ENCODE measurements at regions not wholly inside any gene's neighbourhood (a gene's known extent, or its start where the extent isn't known, plus 50 kb on each side); places are given as distances from the start of the nearest gene placed in this dataset.

DNA sequence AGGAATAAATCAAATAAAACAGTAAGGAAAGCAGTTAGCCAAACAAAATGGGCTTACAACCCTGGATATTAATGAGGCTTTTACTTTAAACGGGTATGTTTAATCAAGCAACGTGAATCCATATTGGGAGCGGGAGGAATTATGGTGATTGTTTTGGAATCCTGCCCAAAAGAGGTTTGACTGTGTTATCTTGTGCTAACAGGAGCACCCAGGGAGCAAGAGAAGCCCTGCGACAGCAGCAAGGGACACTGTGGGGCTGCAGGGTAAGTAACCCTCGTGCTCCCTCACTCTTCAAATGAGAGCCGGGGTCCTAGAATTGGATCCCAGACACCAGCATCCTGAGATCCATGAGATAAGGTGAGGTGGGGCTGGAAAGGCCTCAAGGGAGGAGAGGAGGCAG is 72.6 kb upstream of the PGBD5 start:
- no peaks in the 10 kb centered on the region for H3K36me3 ChIP-seq (ENCODE audit: control insufficient read depth in 1 of 2, insufficient read depth in 2 of 2, low read length in 2 of 2)
- H3K79me2 ChIP-seq (ENCODE audit: insufficient read depth, low read length), result no peaks in the 10 kb centered on the region
- ChIA-PET POLR2A (no interaction called here), CTCF (no interaction called here), RAD21 (ENCODE audit: low non-redundant PET in 1 of 2, low total read pairs in 2 of 2, uncharacterized antibody in 2 of 2, unreplicated experiment in 2 of 2) (no interaction called here)
- intact Hi-C loops (cut with micrococcal nuclease), result no loop called here
- no peaks in the 10 kb centered on the region for H3K4me1 ChIP-seq (ENCODE audit: control insufficient read depth in 1 of 2, insufficient read depth in 2 of 2, low read length in 2 of 2)
- no peak overlapping the region for H3K4me2 ChIP-seq (ENCODE audit: low read length)
- no peak overlapping the region for H3K4me3 ChIP-seq (replicated peaks in 1 of 2; ENCODE audit: low read depth in 1 of 2, low read length in 2 of 2)
- no peaks in the 10 kb centered on the region for H4K20me1 ChIP-seq (ENCODE audit: insufficient read depth)
- no TSS peak for BruUV-seq (replicated peaks)
- H3K9ac ChIP-seq (ENCODE audit: low read length), result no peak overlapping the region
- no peak overlapping the region for H3K27ac ChIP-seq (ENCODE audit: low read depth, low read length)
- peaks cover 26% of the 10 kb centered on the region for H3K27me3 ChIP-seq (ENCODE audit: insufficient read depth, low read length)
- DNase-seq (ENCODE audit: low read depth, low spot score), result no peak
- no peaks in the 10 kb centered on the region for H3K9me3 ChIP-seq (ENCODE audit: control insufficient read depth in 1 of 2, insufficient read depth in 1 of 2, low read depth in 1 of 2, low read length in 2 of 2)
- no peak for TF ChIP-seq SRF (IDR thresholded peaks at IDR 0.05; ENCODE audit: low read depth)
- TF ChIP-seq EZH2phosphoT487 (IDR thresholded peaks at IDR 0.05; ENCODE audit: borderline replicate concordance), result no peak
- no peak for TF ChIP-seq JUND (IDR thresholded peaks at IDR 0.05)
- TF ChIP-seq SP1 (IDR thresholded peaks at IDR 0.05; ENCODE audit: low read depth), result no peak
- TF ChIP-seq, protein P1, sequence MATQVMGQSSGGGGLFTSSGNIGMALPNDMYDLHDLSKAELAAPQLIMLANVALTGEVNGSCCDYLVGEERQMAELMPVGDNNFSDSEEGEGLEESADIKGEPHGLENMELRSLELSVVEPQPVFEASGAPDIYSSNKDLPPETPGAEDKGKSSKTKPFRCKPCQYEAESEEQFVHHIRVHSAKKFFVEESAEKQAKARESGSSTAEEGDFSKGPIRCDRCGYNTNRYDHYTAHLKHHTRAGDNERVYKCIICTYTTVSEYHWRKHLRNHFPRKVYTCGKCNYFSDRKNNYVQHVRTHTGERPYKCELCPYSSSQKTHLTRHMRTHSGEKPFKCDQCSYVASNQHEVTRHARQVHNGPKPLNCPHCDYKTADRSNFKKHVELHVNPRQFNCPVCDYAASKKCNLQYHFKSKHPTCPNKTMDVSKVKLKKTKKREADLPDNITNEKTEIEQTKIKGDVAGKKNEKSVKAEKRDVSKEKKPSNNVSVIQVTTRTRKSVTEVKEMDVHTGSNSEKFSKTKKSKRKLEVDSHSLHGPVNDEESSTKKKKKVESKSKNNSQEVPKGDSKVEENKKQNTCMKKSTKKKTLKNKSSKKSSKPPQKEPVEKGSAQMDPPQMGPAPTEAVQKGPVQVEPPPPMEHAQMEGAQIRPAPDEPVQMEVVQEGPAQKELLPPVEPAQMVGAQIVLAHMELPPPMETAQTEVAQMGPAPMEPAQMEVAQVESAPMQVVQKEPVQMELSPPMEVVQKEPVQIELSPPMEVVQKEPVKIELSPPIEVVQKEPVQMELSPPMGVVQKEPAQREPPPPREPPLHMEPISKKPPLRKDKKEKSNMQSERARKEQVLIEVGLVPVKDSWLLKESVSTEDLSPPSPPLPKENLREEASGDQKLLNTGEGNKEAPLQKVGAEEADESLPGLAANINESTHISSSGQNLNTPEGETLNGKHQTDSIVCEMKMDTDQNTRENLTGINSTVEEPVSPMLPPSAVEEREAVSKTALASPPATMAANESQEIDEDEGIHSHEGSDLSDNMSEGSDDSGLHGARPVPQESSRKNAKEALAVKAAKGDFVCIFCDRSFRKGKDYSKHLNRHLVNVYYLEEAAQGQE (IDR thresholded peaks at IDR 0.05; ENCODE audit: low read depth), result no peak
- TF ChIP-seq ZNF274 (IDR thresholded peaks at IDR 0.05; ENCODE audit: low read depth, low read length), result no peak
- TF ChIP-seq CEBPB (IDR thresholded peaks at IDR 0.05; ENCODE audit: low read depth), result no peak
- ATAC-seq, result no peak
- no peaks in the 10 kb centered on the region for H3K9me2 ChIP-seq (ENCODE audit: insufficient read depth)
- no peak overlapping the region for H2AFZ ChIP-seq (ENCODE audit: low read depth, low read length, poor library complexity, severe bottlenecking)

GRCh38 chr1:230496451-230496850 is 70.3 kb upstream of the PGBD5 start:
- POLR2A ChIA-PET, result no interaction called here
- Histone ChIP-seq H3K79me2 (ENCODE audit: insufficient read depth, low read length) (no peaks in the 10 kb centered on the region), H2AFZ (ENCODE audit: low read depth, low read length, poor library complexity, severe bottlenecking) (no peak overlapping the region), H3K36me3 (ENCODE audit: control insufficient read depth in 1 of 2, insufficient read depth in 2 of 2, low read length in 2 of 2) (no peaks in the 10 kb centered on the region), H3K4me3 (replicated peaks in 1 of 2; ENCODE audit: low read depth in 1 of 2, low read length in 2 of 2) (no peak overlapping the region), H3K4me2 (ENCODE audit: low read length) (no peak overlapping the region), H3K4me1 (ENCODE audit: control insufficient read depth in 1 of 2, insufficient read depth in 2 of 2, low read length in 2 of 2) (no peaks in the 10 kb centered on the region), H4K20me1 (ENCODE audit: insufficient read depth) (no peaks in the 10 kb centered on the region), H3K27me3 (ENCODE audit: insufficient read depth, low read length) (peaks cover 35% of the 10 kb centered on the region), H3K9me2 (ENCODE audit: insufficient read depth) (no peaks in the 10 kb centered on the region), H3K9ac (ENCODE audit: low read length) (no peak overlapping the region), H3K27ac (ENCODE audit: low read depth, low read length) (no peak overlapping the region), H3K9me3 (ENCODE audit: control insufficient read depth in 1 of 2, insufficient read depth in 1 of 2, low read depth in 1 of 2, low read length in 2 of 2) (no peaks in the 10 kb centered on the region)
- BruUV-seq (replicated peaks), result no TSS peak
- intact Hi-C loops (cut with micrococcal nuclease), result no loop called here
- CTCF ChIA-PET, result no interaction called here
- RAD21 ChIA-PET (ENCODE audit: low non-redundant PET in 1 of 2, low total read pairs in 2 of 2, uncharacterized antibody in 2 of 2, unreplicated experiment in 2 of 2), result no interaction called here
- TF ChIP-seq SRF (IDR thresholded peaks at IDR 0.05; ENCODE audit: low read depth), result no peak
- TF ChIP-seq EZH2phosphoT487 (IDR thresholded peaks at IDR 0.05; ENCODE audit: borderline replicate concordance), result no peak
- TF ChIP-seq ELF1 (IDR thresholded peaks at IDR 0.05; ENCODE audit: borderline replicate concordance, low read depth), result no peak
- ATAC-seq (no peak), DNase-seq (ENCODE audit: low read depth, low spot score) (no peak)
